Mesendoderm (in vitro differentiated cells): ENCODE measurements at regions not wholly inside any gene's neighbourhood (a gene's known extent, or its start where the extent isn't known, plus 50 kb on each side); places are given as distances from the start of the nearest gene placed in this dataset.

ENCODE experiments used
- DNase-seq: peaks from one replicate; pipeline ENCODE4 v3.0.0; 2013
- H2AK5ac ChIP-seq: 2 replicates; pipeline ENCODE4 v1.6.1; 2013; ENCODE audit warnings: low read length, inconsistent platforms
- H2BK120ac ChIP-seq: 2 replicates; pipeline ENCODE4 v1.6.1; 2013; ENCODE audit warnings: low read depth, mild to moderate bottlenecking, low read length, moderate library complexity, mixed read lengths
- H2BK15ac ChIP-seq: replicated peaks from 2 replicates; pipeline ENCODE4 v1.6.1; 2013; ENCODE audit warnings: low read depth, mild to moderate bottlenecking, moderate library complexity
- H2BK5ac ChIP-seq: 2 replicates; pipeline ENCODE4 v1.6.1; 2013; ENCODE audit warnings: low read length, inconsistent platforms
- H3K18ac ChIP-seq: 2 replicates; pipeline ENCODE4 v1.6.1; 2013; ENCODE audit warnings: mild to moderate bottlenecking, low read length, mixed read lengths
- H3K23ac ChIP-seq: one replicate; pipeline ENCODE4 v1.6.1; 2013; ENCODE audit warnings: low read length
- H3K27ac ChIP-seq: 2 replicates; pipeline ENCODE4 v1.5.1; 2013; ENCODE audit warnings: low read depth, mild to moderate bottlenecking, inconsistent platforms, low read length, moderate library complexity
- H3K27me3 ChIP-seq: 2 replicates; pipeline ENCODE4 v1.6.1; 2013; ENCODE audit warnings: low read length, control low read depth, mild to moderate bottlenecking, inconsistent platforms; ENCODE audit not compliant: insufficient read depth, poor library complexity
- H3K36me3 ChIP-seq: 2 replicates; pipeline ENCODE4 v1.6.1; 2013; ENCODE audit warnings: low read length, inconsistent platforms; ENCODE audit not compliant: control insufficient read depth, insufficient read depth
- H3K4ac ChIP-seq: one replicate; pipeline ENCODE4 v1.6.1; 2013; ENCODE audit warnings: low read depth, mild to moderate bottlenecking, low read length, moderate library complexity
- H3K4me1 ChIP-seq: 2 replicates; pipeline ENCODE4 v1.6.1; 2013; ENCODE audit warnings: low read depth, low read length, inconsistent platforms; ENCODE audit not compliant: control insufficient read depth
- H3K4me2 ChIP-seq: 2 replicates; pipeline ENCODE4 v1.6.1; 2013; ENCODE audit warnings: low read length
- H3K4me3 ChIP-seq: 2 replicates; pipeline ENCODE4 v1.5.1; 2013; ENCODE audit warnings: mild to moderate bottlenecking, low read length
- H3K56ac ChIP-seq: one replicate; pipeline ENCODE4 v1.6.1; 2013; ENCODE audit warnings: low read length
- H3K79me1 ChIP-seq: 2 replicates; pipeline ENCODE4 v1.6.1; 2013; ENCODE audit warnings: low read length, inconsistent platforms
- H3K79me2 ChIP-seq: 2 replicates; pipeline ENCODE4 v1.6.1; 2013; ENCODE audit warnings: mild to moderate bottlenecking, low read length; ENCODE audit not compliant: control insufficient read depth, insufficient read depth
- H3K9ac ChIP-seq: 2 replicates; pipeline ENCODE4 v1.6.1; 2013; ENCODE audit warnings: low read length, inconsistent platforms
- H4K5ac ChIP-seq: one replicate; pipeline ENCODE4 v1.6.1; 2013; ENCODE audit warnings: low read length
- H4K8ac ChIP-seq: one replicate; pipeline ENCODE4 v1.6.1; 2013; ENCODE audit warnings: low read depth, mild to moderate bottlenecking, control low read depth, low read length, moderate library complexity
- WGBS: extraction: QIAGEN DNeasy Blood & Tissue Kit; methylation state at CpG from one replicate; pipeline ENCODE4 v1.1.7; 2013; ENCODE audit warnings: low lambda C conversion rate, missing lambda C conversion rate; ENCODE audit not compliant: insufficient coverage; ENCODE audit errors: extremely low coverage; 5-methylcytosine and 5-hydroxymethylcytosine counted together

- no peak for DNase-seq
- H2BK15ac ChIP-seq: no peak overlapping the region
- H3K36me3 ChIP-seq: no peaks in the 10 kb centered on the region
- H3K56ac ChIP-seq: no peak overlapping the region
- no peaks in the 10 kb centered on the region for H3K79me2 ChIP-seq
- no peak overlapping the region for H3K4me3 ChIP-seq
- no peak overlapping the region for H3K23ac ChIP-seq
- no peak overlapping the region for H2AK5ac ChIP-seq
- no peak overlapping the region for H3K4me2 ChIP-seq
- no peak overlapping the region for H3K9ac ChIP-seq
- H4K8ac ChIP-seq: no peak overlapping the region
- H4K5ac ChIP-seq: no peak overlapping the region
- no peaks in the 10 kb centered on the region for H3K27me3 ChIP-seq
- H2BK120ac ChIP-seq: no peak overlapping the region
- H3K18ac ChIP-seq: no peak overlapping the region
- no peaks in the 10 kb centered on the region for H3K4me1 ChIP-seq
- no peak overlapping the region for H3K4ac ChIP-seq
- H3K27ac ChIP-seq: no peak overlapping the region
- no peaks in the 10 kb centered on the region for H3K79me1 ChIP-seq
- H2BK5ac ChIP-seq: no peak overlapping the region
These were observed 283.3 kb upstream of the GRM7 start for GRCh38 chr3:6577584-6577983.

DNA sequence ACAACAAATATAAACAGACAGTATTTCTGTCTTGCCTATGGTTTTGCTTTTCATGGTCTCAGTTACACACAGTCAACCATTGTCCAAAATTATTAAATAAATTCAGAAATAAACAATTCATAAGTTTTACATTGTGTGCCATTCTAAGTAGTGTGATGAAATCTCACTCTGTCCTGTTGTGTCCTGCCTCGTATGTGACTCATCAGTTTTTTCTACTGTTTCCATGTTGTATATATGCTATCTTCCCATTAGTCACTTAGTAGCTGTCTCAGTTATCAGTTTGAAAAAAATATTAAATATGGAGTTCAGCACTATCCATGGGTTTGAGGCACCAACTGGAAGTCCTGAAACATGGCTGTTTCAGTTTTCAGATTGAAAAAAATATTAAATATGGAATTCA is 282.4 kb upstream of the GRM7 start:
- no peak overlapping the region for H3K9ac ChIP-seq
- no peaks in the 10 kb centered on the region for H3K79me2 ChIP-seq
- DNase-seq: no peak
- no peak overlapping the region for H2BK5ac ChIP-seq
- H3K4me2 ChIP-seq: no peak overlapping the region
- no peak overlapping the region for H3K27ac ChIP-seq
- H4K5ac ChIP-seq: no peak overlapping the region
- H3K4ac ChIP-seq: no peak overlapping the region
- H3K79me1 ChIP-seq: no peaks in the 10 kb centered on the region
- H3K4me1 ChIP-seq: no peaks in the 10 kb centered on the region
- H2AK5ac ChIP-seq: no peak overlapping the region
- H3K56ac ChIP-seq: no peak overlapping the region
- no peak overlapping the region for H3K18ac ChIP-seq
- H3K27me3 ChIP-seq: no peaks in the 10 kb centered on the region
- no peak overlapping the region for H3K23ac ChIP-seq
- H3K4me3 ChIP-seq: no peak overlapping the region
- no peak overlapping the region for H2BK120ac ChIP-seq
- H3K36me3 ChIP-seq: no peaks in the 10 kb centered on the region
- H4K8ac ChIP-seq: no peak overlapping the region
- WGBS: no CpG with 5 or more reads among the region's 1 CpG
- H2BK15ac ChIP-seq: no peak overlapping the region

- H3K79me1 ChIP-seq: no peaks in the 10 kb centered on the region
- no peak overlapping the region for H2AK5ac ChIP-seq
- H3K27me3 ChIP-seq: no peaks in the 10 kb centered on the region
- H2BK120ac ChIP-seq: no peak overlapping the region
- no peak overlapping the region for H2BK15ac ChIP-seq
- DNase-seq: no peak
- no peak overlapping the region for H3K9ac ChIP-seq
- H4K5ac ChIP-seq: no peak overlapping the region
- no peaks in the 10 kb centered on the region for H3K4me1 ChIP-seq
- no peak overlapping the region for H3K56ac ChIP-seq
- H3K79me2 ChIP-seq: no peaks in the 10 kb centered on the region
- no peak overlapping the region for H3K4ac ChIP-seq
- H4K8ac ChIP-seq: no peak overlapping the region
- H3K4me2 ChIP-seq: no peak overlapping the region
- no peak overlapping the region for H2BK5ac ChIP-seq
- no peak overlapping the region for H3K18ac ChIP-seq
- H3K27ac ChIP-seq: no peak overlapping the region
- no CpG with 5 or more reads among the region's 2 CpGs for WGBS
- H3K36me3 ChIP-seq: no peaks in the 10 kb centered on the region
- H3K4me3 ChIP-seq: no peak overlapping the region
- H3K23ac ChIP-seq: no peak overlapping the region
These were observed 280.1 kb upstream of the GRM7 start for GRCh38 chr3:6580808-6581207.

DNA sequence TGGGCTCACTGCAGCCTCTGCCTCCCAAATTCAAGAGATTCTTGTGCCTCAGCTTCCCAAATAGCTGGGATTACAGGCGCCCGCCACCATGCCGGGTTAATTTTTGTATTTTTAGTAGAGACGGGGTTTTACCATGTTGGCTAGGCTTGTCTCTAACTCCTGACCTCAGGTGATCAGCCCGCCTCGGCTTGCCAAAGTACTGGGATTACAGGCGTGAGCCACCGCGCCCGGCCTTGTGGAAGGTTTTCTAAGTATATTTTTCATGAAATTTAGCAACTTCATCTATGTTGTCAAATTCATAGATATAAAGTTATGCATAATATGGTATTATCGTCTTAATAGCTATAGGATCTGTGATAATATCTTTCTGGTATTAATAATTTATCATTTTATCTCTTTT is 275.6 kb upstream of the GRM7 start:
- H3K27ac ChIP-seq: no peak overlapping the region
- no peak overlapping the region for H4K5ac ChIP-seq
- no peak overlapping the region for H2BK15ac ChIP-seq
- H3K23ac ChIP-seq: no peak overlapping the region
- no peaks in the 10 kb centered on the region for H3K27me3 ChIP-seq
- no peaks in the 10 kb centered on the region for H3K4me1 ChIP-seq
- H3K4me3 ChIP-seq: no peak overlapping the region
- no peaks in the 10 kb centered on the region for H3K79me1 ChIP-seq
- no peak overlapping the region for H3K9ac ChIP-seq
- no peak overlapping the region for H3K56ac ChIP-seq
- no peaks in the 10 kb centered on the region for H3K79me2 ChIP-seq
- no peak overlapping the region for H2AK5ac ChIP-seq
- no peaks in the 10 kb centered on the region for H3K36me3 ChIP-seq
- no peak overlapping the region for H3K4me2 ChIP-seq
- no peak for DNase-seq
- no peak overlapping the region for H2BK120ac ChIP-seq
- no CpG with 5 or more reads among the region's 11 CpGs for WGBS
- no peak overlapping the region for H3K18ac ChIP-seq
- H3K4ac ChIP-seq: no peak overlapping the region
- no peak overlapping the region for H2BK5ac ChIP-seq
- H4K8ac ChIP-seq: no peak overlapping the region

- Histone ChIP-seq H3K4me3 (no peak overlapping the region), H3K4ac (no peak overlapping the region), H3K79me2 (no peaks in the 10 kb centered on the region), H3K18ac (no peak overlapping the region), H3K36me3 (no peaks in the 10 kb centered on the region), H4K5ac (no peak overlapping the region), H2BK120ac (no peak overlapping the region), H3K9ac (no peak overlapping the region), H4K8ac (no peak overlapping the region), H3K4me1 (no peaks in the 10 kb centered on the region), H3K23ac (no peak overlapping the region), H3K4me2 (no peak overlapping the region), H3K79me1 (no peaks in the 10 kb centered on the region), H3K56ac (no peak overlapping the region), H2BK5ac (no peak overlapping the region), H2BK15ac (no peak overlapping the region), H3K27ac (no peak overlapping the region), H3K27me3 (no peaks in the 10 kb centered on the region), H2AK5ac (no peak overlapping the region)
- WGBS: 100% methylated on average over 1 of the region's 2 CpGs
- no peak for DNase-seq
These were observed 260.7 kb upstream of the GRM7 start for GRCh38 chr3:6600237-6600636.

GRCh38 chr3:6601374-6601773 is 259.5 kb upstream of the GRM7 start:
- Histone ChIP-seq H4K5ac (no peak overlapping the region), H2BK15ac (no peak overlapping the region), H3K56ac (no peak overlapping the region), H2AK5ac (no peak overlapping the region), H3K4me1 (no peaks in the 10 kb centered on the region), H3K23ac (no peak overlapping the region), H3K18ac (no peak overlapping the region), H3K27me3 (no peaks in the 10 kb centered on the region), H3K79me1 (no peaks in the 10 kb centered on the region), H2BK120ac (no peak overlapping the region), H3K4me3 (no peak overlapping the region), H3K4me2 (no peak overlapping the region), H2BK5ac (no peak overlapping the region), H3K27ac (no peak overlapping the region), H3K36me3 (no peaks in the 10 kb centered on the region), H3K9ac (no peak overlapping the region), H3K4ac (no peak overlapping the region), H4K8ac (no peak overlapping the region), H3K79me2 (no peaks in the 10 kb centered on the region)
- no CpG with 5 or more reads among the region's 4 CpGs for WGBS
- no peak for DNase-seq
